Stomach (tissue), 8 donors: ENCODE measurements at regions not wholly inside any gene's neighbourhood (a gene's known extent, or its start where the extent isn't known, plus 50 kb on each side); places are given as distances from the start of the nearest gene placed in this dataset.

ENCODE experiments used
- DNase-seq, 2 donors: peaks; one replicate each; pipeline versions ENCODE4 v3.0.0 to v3.0.0-alpha.2; 2013 to 2019
- H3K27ac ChIP-seq, 5 donors: fragments of 200-600 bp in 4 of 5; sonication (generic) in 4 of 5; one replicate each; pipeline ENCODE4 v1.5.1; 2013 to 2019; ENCODE audit warnings: mild to moderate bottlenecking in 1 of 5, moderate library complexity in 1 of 5
- H3K27me3 ChIP-seq, 3 donors: fragments of 200-600 bp; sonication (generic); one replicate each; pipeline ENCODE4 v1.5.1; 2017 to 2019; ENCODE audit warnings: mixed run types in 1 of 3
- H3K36me3 ChIP-seq, 4 donors: fragments of 200-600 bp; sonication (generic); 1 replicate in 3 of 4; 2 replicates in 1 of 4; pipeline ENCODE4 v1.5.1; 2016 to 2019
- H3K4me1 ChIP-seq, 4 donors: fragments of 200-600 bp; sonication (generic); one replicate each; pipeline ENCODE4 v1.5.1; 2016 to 2019
- H3K4me3 ChIP-seq, 4 donors: fragments of 200-600 bp; sonication (generic) in 3 of 4; one replicate each; pipeline ENCODE4 v1.5.1; 2016 to 2019; ENCODE audit warnings: mild to moderate bottlenecking in 1 of 4
- H3K9me3 ChIP-seq, 4 donors: fragments of 200-600 bp; sonication (generic); one replicate each; pipeline ENCODE4 v1.5.1; 2016 to 2019
- CTCF ChIP-seq, 7 experiments: fragments of 450-650 bp in 4 of 7; fragments of 200-600 bp in 3 of 7; sonication (generic) in 3 of 7; IDR thresholded peaks; one replicate each; pipeline ENCODE4 v1.5.1; 2016 to 2019; ENCODE audit warnings: antibody characterized with exemption in 7 of 7, control low read depth in 2 of 7, mild to moderate bottlenecking in 1 of 7
- EP300 ChIP-seq: sonication (generic); formaldehyde crosslinking; IDR thresholded peaks from one replicate; pipeline ENCODE4 v1.6.1; 2017; ENCODE audit warnings: antibody characterized with exemption
- POLR2A ChIP-seq, 4 donors: fragments of 450-650 bp; IDR thresholded peaks; one replicate each; pipeline ENCODE4 v1.6.1; 2016; ENCODE audit warnings: antibody characterized with exemption in 4 of 4, control low read depth in 2 of 4, mild to moderate bottlenecking in 1 of 4, moderate library complexity in 1 of 4
- POLR2AphosphoS5 ChIP-seq, 3 donors: sonication (generic); formaldehyde crosslinking; IDR thresholded peaks; one replicate each; pipeline ENCODE4 v1.6.1; 2016; ENCODE audit warnings: antibody characterized with exemption in 3 of 3
- WGBS, 5 donors: extraction: QIAGEN DNeasy Blood & Tissue Kit in 3 of 5; methylation state at CpG; one replicate each; pipeline versions ENCODE4 v1.1.5 to v1.1.7; 2013 to 2018; 5-methylcytosine and 5-hydroxymethylcytosine counted together
- intact Hi-C: fragments of 100-400 bp; cut with DNase I; formaldehyde crosslinking; loops from one replicate; pipeline ENCODE4 v1.15.1; 2023; ENCODE audit warnings: low total_unique reads
- donor health status: healthy with polysubstance abuse.
- donor health status: Bipolar disorder and iron deficiency.
- donor health status: healthy.

GRCh38 chr1:95369985-95370690 lies 136.1 kb downstream of the RWDD3 start:
- no peaks in the 10 kb centered on the region for H3K36me3 ChIP-seq
- TF ChIP-seq CTCF (IDR thresholded peaks at IDR 0.05) (no peak), POLR2AphosphoS5 (IDR thresholded peaks at IDR 0.05) (no peak), EP300 (no peak), POLR2A (IDR thresholded peaks at IDR 0.05) (no peak)
- peaks cover 0 to 3% (median 0%) of the 10 kb centered on the region in 4 donors for H3K9me3 ChIP-seq
- WGBS, 5 donors: 34 to 56% (median 45%) methylated on average over 7 of the region's 7 CpGs
- H3K4me3 ChIP-seq: peak overlapping the region in 1 of 4 donors; percentile 6
- H3K27ac ChIP-seq: peak overlapping the region in 4 of 5 donors; percentile 42 to 50 (median 44)
- no peaks in the 10 kb centered on the region for H3K27me3 ChIP-seq
- H3K4me1 ChIP-seq: peaks cover 0 to 21% (median 16%) of the 10 kb centered on the region in 4 donors
- intact Hi-C loops: no loop called here
- DNase-seq: peak in 1 of 2 donors; percentile 22

GRCh38 chr1:95370691-95371562 lies 136.9 kb downstream of the RWDD3 start:
- peak in 1 of 2 donors; percentile 35 for DNase-seq
- Histone ChIP-seq H3K4me3 (peak overlapping the region in 1 of 4 donors; percentile 6), H3K27me3 (no peaks in the 10 kb centered on the region), H3K9me3 (no peaks in the 10 kb centered on the region), H3K27ac (peak overlapping the region in 4 of 5 donors; percentile 42 to 68 (median 48)), H3K4me1 (peaks cover 0 to 21% (median 16%) of the 10 kb centered on the region in 4 donors), H3K36me3 (no peaks in the 10 kb centered on the region)
- intact Hi-C loops: no loop called here
- 46 to 53% (median 48%) methylated on average over 13 of the region's 13 CpGs for WGBS, 5 donors
- TF ChIP-seq EP300 (no peak), CTCF (IDR thresholded peaks at IDR 0.05) (no peak), POLR2AphosphoS5 (IDR thresholded peaks at IDR 0.05) (no peak), POLR2A (IDR thresholded peaks at IDR 0.05) (no peak)

DNA sequence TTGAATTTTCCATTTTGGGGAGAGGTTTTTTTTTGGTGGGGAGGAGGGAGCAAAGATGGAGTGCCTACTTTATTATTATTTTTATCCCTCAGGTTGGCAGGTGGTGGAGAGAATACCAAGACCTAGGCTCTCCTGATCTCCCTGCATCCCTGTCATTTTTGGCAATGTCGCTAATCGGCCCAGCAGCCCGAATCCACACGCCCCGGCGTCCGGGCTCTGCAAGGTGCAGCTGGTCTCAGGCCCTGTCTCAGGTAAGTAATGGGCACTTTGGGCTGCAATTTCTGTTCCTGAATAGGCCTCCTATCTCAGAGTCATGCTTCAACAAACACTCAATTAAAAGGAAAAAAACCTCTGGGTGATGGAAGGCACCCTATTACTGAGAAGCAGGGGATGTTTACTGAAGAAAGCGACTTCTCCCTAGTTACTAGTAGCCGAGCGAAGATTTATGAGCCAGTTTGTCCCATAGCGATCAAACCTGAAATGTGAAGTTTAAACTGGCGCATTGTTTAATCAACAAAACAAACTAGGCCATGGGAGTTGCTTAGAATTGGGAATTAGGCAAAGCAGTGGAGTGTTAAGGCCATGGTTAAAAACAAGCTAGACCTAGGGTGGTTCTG lies 137.8 kb downstream of the RWDD3 start:
- Histone ChIP-seq H3K36me3 (no peaks in the 10 kb centered on the region), H3K27me3 (no peaks in the 10 kb centered on the region), H3K27ac (peak overlapping the region in 3 of 5 donors; percentile 12 to 50 (median 46)), H3K9me3 (no peaks in the 10 kb centered on the region), H3K4me3 (no peak overlapping the region), H3K4me1 (peaks cover 0 to 21% (median 16%) of the 10 kb centered on the region in 4 donors)
- WGBS, 5 donors: 45 to 69% (median 46%) methylated on average over 12 of the region's 12 CpGs
- TF ChIP-seq CTCF (IDR thresholded peaks at IDR 0.05) (no peak), POLR2A (IDR thresholded peaks at IDR 0.05) (no peak), POLR2AphosphoS5 (IDR thresholded peaks at IDR 0.05) (no peak)
- DNase-seq: peak in 1 of 2 donors; percentile 18
- intact Hi-C loops: no loop called here

GRCh38 chr1:95375174-95375573 lies 141.2 kb downstream of the RWDD3 start:
- Histone ChIP-seq H3K27ac (no peak overlapping the region), H3K27me3 (no peaks in the 10 kb centered on the region), H3K36me3 (no peaks in the 10 kb centered on the region), H3K4me3 (no peak overlapping the region), H3K9me3 (no peaks in the 10 kb centered on the region), H3K4me1 (peaks cover 0 to 13% (median 10%) of the 10 kb centered on the region in 4 donors)
- no peak for TF ChIP-seq EP300
- TF ChIP-seq CTCF (IDR thresholded peaks at IDR 0.05): no peak
- TF ChIP-seq POLR2A (IDR thresholded peaks at IDR 0.05): no peak
- no peak for TF ChIP-seq POLR2AphosphoS5 (IDR thresholded peaks at IDR 0.05)
- 74 to 84% (median 78%) methylated on average over 4 of the region's 4 CpGs for WGBS, 5 donors
- intact Hi-C loops: no loop called here
- DNase-seq: no peak
